SKM-1 (cell line): ENCODE measurements at regions not wholly inside any gene's neighbourhood (a gene's known extent, or its start where the extent isn't known, plus 50 kb on each side); places are given as distances from the start of the nearest gene placed in this dataset.
A peak's percentile ranks its signal among the peaks of the same experiment; 100 is the strongest.
"Not testable (repeated sequence)": the region's sequence is repeated elsewhere in the genome, so short reads cannot be mapped to it uniquely, and the experiment has no call there.

ENCODE experiments used
- DNase-seq: peaks from one replicate; lab custom pipeline; 2025; ENCODE audit not compliant: unreplicated experiment; lab: John Stamatoyannopoulos, UW

- DNase-seq = no peak
Measured at GRCh38 chr6:27630727-27631608, 158.1 kb upstream of the ZNF184 start.

DNA sequence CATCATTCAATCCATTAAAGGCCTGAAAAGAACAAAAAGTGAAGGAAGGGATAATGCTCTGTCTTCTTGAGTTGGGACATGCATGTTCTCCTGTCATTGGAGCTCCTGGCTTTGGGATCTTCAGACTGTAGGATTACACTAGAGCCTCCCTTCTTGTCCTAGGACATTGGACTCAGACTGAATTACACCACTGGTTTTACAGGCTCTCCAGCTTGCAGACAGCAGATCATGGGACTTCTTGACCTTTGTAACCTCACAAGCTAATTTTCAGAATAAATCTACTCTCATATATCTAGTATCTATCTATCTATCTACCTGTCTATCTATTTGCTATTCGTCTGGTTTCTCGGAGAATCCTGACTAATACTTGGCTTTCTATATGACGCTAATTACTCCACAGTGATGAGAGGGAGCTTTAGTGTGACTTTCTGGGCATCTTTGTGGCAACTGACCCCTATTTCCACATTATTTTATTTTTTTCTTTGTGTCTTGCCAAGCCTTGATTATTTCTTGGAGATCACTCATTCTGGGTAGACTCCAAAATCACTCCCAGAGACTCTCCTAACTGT, 151.9 kb upstream of the ZNF184 start:
- DNase-seq = no peak

DNA sequence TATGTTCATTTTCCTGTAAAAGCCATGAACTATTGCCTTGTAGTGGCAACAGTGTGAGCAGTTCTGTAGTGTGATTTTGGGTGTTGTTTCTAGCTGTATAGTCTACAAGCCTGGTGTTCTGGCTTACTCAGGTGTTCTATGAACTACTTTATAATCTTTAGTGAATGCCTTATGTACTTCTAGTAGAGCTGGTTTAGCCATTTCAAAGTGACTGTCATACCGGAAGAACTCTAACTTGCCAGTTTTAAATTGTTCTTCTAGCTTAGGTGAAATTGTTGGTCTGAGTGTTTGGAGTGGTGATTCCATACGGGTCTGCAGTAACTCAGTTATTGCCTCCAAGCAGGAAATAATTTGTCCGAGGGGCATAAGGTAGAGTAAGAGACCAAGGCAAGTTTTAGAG, 150.2 kb upstream of the ZNF184 start:
- DNase-seq = no peak

DNA sequence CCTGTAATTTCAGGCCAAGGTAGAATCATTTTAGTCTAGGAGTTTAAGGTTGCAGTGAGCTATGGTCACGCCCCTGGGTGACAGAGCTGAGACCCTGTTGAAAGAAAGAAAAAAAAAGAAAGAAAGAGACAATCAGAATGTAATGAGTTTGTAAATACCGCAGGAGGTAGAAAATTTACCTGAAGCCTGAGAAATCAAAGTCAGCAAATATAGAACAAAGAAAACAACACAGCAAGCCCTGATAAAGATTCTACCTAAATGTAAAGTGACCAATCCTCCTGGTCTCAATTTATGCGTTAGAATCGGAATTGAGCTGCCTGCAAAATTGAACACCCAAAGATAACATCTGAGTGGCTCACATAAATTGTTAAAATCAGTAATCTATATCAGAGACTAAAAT, 146.5 kb upstream of the ZNF184 start:
- no peak for DNase-seq

- no peak for DNase-seq
Measured at GRCh38 chr6:27617700-27618689, 145.1 kb upstream of the ZNF184 start.

GRCh38 chr6:27617046-27617687, 144.3 kb upstream of the ZNF184 start:
- no peak for DNase-seq

DNA sequence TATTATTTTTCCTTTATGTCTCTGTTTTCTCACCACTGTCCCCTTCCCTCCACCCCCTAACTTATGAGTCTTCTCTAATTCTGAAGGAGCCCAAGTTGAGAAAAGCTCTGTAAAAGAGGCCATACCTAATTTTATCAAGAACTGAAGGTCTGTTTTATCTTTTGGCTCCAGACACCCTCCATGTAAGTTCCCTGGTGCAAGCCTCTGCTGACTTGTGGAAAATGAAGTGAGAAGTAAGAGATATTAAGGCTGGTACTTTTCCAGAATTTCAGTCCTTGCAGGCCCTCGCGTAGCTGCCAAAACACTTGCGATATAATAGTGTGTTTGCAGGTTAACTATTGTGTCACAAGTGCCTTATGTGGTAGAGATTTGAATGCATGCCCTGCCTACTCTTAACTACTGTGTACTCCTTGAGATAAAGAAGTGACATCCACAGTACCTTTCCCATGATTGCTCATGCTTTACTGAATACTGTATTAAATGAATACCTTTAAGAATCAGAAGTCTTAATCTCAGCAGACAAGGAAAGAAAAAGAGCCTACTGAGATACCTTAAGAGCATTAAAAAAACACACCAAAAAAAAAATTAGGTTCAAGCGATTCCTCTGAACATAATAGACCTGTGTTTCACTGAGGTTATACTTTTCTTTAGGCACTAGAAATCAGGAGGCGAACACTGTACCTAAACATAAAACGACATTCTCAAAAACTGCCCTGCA, 143.6 kb upstream of the ZNF184 start:
- no peak for DNase-seq

GRCh38 chr6:27611451-27611850, 138.5 kb upstream of the ZNF184 start:
- no peak for DNase-seq

DNA sequence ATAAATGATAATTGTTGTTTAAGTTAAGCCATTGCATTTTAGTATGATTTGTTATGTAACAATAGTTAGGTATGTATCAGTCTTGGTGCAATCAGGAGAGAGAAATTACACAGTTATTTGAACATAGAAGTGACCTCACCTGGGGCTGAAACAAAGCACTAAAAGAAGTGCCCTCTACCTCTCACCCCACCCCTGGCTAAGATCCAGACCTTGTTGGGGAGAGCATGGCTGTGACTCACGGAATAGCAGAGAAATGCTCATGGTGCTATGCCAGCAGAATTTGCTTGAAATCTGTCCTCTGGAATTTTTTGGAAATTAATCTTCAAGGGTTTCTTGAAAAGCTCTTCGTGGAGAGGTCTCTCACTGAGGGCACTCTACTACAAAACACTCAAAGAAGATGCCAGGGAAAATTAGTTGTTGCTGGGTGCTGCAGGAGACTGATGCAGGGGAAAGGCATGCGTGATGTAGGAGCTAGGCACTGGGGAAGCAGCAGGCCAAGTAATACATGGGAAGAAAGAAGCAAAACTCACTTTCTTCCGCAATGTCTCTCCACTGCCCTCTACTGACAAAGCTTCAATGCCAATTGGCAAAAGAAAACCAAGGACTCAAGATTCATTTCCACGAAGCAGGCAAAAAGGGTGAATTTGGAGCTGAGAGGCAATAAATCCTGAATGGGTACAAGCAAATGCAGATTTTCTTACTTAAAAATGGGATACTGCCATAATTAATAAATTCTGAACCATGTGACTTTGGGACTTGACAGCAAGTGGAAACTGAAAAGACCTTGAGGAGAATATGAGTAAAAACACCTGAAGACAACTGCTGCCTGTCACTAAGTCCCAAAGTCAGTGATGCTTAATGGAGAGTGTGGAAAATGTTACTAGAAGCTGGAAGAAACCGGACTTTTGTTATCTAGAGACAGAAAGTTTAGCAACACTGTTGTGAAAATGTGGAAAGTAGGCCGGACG, 136.3 kb upstream of the ZNF184 start:
- DNase-seq = peak; percentile 76

- no peak for DNase-seq
Measured at GRCh38 chr6:27605401-27606342, 132.8 kb upstream of the ZNF184 start.

DNA sequence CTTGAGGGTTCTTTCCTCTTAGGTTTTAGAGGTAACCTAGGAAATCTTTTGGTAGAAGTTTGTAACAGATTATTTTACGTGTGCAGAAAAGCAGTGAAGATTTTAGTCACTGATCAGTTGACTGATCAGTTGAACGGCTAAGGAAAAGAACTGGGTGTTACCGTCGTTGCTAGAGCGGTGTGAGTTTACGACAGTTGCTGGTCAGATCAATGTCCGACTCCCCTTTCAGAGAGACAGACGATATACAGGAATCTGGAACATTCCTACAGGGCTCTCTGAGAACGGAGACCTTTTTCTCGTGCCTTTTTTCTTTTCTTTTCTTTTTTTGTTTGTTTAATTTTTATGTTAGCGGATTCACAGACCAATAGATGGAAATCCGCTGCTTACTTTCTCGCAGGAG, 132.1 kb upstream of the ZNF184 start:
- DNase-seq = no peak

DNA sequence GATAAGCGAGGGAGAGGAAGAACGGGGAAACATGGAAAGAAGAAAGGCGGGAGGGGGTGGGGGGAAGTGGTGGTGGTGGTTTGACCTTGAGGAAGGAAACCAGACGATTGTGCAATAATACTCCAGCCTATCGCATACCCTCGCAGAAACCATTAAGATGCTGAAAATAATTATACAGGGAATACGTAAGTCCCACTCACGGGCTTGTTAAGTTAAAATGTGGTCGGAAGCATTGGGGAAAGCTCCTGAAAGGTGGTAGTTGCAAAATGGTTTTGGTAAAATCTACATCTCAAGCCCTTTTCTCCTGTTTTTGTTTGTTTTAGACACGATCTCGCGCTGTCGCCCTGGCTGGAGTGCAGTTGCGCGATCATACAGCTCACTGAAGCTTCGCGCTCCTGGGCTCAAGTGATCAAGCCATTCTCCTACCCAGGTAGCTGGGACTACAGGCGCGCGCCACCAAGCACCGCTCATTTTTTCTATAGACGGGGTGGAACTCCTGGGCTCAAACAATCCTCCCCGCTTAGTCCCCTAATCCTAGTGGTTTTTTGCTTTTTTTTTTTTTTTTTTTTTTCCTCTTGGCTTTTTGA, 128.9 kb upstream of the ZNF184 start:
- DNase-seq = peak; percentile 77

- DNase-seq = no peak
Measured at GRCh38 chr6:27599859-27600532, 127.1 kb upstream of the ZNF184 start.

- DNase-seq = not testable (repeated sequence)
Measured at GRCh38 chr6:27597031-27597567, 124.2 kb upstream of the ZNF184 start.

DNA sequence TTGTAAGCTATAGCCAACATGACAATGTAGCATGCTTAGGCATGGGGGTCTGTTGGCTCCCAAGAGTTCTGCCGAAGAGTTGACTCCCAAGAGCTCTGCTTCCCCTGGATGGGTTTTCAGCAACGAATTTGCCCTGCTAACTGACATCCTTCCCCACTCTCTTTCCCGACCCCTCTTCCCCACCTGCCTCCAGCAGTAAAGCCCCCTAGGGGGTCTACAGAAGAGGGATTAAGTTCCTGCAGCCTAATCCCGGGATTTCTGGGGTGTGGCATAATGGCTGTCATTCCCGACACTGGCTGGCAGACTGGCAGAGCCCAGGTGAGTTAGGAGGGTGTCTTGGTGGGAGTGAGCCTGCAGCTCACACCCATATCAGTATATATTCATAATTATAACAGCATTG, 121.0 kb upstream of the ZNF184 start:
- DNase-seq = no peak

GRCh38 chr6:27593200-27593818, 120.4 kb upstream of the ZNF184 start:
- DNase-seq = no peak
